ENCODE measurements at regions not wholly inside any gene's neighbourhood (a gene's known extent, or its start where the extent isn't known, plus 50 kb on each side); places are given as distances from the start of the nearest gene placed in this dataset.
"Not testable (repeated sequence)": the region's sequence is repeated elsewhere in the genome, so short reads cannot be mapped to it uniquely, and the experiment has no call there.

DNA sequence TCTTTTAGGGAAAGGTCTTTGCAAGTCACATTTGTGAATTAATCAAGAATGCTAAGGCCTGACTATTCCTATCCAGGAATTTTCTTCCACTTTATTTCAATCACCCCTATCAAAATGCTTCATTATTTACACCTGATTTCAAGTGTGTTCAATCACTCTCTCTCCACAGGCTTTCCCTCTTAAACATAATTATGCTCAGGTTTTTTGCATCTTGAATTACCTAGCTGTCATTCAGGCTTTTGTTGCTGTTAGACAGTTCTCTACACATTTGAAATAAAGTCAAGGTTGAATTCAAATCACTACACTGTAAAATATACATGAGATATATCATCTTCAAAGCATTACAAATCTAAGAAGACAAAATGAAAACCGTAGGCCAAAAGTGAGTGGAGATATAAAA lies 941.3 kb upstream of the SLITRK1 start:
- no peak for DNase-seq

DNA sequence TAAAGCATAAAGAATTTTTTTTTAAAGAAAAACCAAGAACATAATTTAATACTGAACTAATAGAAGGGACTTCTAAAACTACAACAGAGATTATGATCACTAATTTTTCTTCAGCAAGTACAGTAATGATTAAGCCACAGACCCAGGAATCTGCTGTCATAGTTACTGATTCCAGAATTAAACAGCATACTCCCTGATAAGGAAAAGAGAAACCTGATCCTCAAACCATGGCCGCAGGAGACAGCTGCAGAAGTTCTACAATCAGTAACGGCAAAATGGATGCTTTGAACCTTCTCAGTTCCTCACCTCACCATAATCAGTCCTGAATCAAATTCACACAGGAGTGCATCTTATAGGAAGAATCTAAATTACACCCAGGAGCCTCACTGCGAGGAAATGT lies 939.0 kb upstream of the SLITRK1 start:
- no peak for DNase-seq

DNA sequence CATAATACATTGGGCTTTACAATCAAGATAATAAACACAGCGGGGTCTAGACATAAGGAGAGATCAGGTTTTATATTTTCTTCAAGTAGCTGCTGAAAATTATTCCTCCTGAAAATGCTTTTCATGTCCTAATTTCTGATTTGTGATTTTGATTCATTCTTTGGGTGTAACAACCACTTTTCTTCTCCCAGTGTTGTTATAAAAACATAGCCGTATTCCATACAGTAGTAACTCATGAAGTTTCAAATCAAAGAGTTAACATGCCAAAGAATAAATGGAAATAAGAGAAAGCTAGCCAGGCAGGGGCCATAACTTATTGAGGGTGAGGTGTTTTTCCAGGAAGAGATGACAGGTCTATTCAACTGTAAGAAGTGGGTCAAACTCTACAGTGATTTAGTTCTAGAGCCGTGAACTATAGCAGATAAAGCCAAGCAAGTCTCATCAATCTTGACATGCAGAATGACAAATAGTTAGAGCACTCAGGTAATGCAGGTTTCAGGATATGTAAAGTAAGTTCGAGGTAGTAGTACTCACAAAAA lies 934.4 kb upstream of the SLITRK1 start:
- DNase-seq, result no peak

DNA sequence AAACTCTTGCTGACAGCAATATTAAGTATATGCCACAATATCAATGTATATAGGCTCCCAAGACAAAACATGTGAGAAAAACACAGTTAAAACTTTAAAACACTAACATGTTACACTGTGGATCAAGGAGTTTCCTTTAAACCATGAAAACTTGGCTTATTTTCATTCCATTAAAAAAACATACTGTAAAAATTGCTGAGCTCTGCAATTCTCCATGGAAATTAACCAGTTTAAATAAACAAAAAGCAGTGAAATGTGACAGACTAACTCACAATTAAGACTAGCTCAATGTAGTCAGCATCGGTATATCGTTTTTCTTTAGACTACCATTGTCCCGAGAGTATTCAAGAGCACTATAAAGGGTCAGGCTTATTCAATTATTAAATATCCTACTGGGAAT lies 930.5 kb upstream of the SLITRK1 start:
- DNase-seq, result no peak

DNA sequence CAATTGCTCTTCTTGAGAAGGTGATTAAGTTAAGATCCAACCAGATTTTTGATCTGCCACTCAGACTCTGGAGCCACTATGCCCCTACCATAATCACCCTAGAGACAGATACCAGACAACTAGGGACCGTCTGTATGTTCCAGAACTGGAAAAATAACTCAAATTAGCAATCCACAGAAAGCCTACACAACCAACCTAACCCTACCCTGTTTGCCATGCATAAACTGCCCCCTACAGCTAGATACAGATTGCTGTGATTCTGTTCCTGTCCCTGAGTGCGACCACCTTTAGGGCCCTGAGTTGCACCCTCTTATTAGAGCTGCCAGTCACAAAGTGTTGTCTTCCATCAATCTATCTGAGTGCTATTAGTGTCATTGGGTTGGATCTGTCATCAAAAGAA lies 929.8 kb upstream of the SLITRK1 start:
- DNase-seq, result no peak

GRCh38 chr13:84810781-84811180 lies 928.5 kb upstream of the SLITRK1 start:
- DNase-seq, result no peak

DNA sequence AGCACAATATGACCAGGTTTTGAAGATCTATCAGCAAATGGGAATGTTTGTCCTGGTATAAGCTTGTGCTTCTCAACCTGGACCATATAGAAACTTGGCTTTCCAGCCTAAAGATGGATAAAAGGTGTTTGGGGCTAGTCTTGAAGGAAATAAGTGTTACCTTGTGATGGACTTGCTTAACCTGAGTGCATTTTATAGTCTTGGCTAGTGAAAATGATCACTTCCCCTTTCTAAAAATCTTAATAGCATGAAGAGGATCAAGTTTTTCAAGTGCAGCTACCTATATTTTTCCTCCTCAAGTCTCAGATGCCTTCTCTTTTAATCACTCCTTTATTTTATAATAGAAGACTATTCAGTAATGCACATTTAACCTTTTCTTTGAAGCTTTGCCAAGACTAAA lies 919.8 kb upstream of the SLITRK1 start:
- DNase-seq, result no peak

- DNase-seq, result no peak
Observed at GRCh38 chr13:84784443-84785153, 902.3 kb upstream of the SLITRK1 start.

DNA sequence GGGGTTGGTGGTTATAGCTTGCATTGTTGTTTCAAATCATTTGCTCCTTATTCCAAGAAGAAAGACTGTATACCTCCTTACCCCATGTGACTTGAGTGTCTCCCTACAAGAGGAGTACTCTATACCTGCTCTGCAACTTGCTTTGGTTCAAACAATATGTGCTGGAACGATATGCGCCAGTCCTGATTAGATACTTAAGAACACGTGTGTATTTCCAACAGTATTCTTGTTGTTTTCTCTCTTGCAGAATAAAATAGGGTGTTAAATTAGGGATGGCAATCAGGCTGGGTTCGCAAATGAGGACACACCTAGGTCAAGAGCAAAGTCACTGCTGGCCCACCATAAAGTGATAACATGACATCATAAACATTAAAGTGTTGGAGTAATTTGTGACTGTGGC lies 895.0 kb upstream of the SLITRK1 start:
- DNase-seq, result no peak

DNA sequence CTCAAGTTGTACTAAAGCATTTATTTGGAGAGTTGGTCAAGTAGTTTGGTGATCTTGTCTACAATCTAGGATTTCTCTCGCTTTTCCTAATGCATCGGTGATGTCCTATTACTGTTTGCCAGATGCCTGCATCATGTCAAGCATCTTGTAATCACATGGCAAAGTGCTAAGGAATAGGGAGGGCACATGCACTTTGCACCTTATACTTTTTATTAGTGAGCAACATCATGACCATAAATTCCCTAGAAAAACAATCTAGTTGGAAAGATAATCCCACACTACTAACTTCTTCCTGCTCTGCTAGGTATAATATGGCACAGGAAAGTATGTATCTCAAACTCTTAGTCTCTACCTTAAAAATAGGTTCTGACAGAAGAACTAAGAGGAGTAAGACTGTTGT lies 894.3 kb upstream of the SLITRK1 start:
- no peak for DNase-seq

DNA sequence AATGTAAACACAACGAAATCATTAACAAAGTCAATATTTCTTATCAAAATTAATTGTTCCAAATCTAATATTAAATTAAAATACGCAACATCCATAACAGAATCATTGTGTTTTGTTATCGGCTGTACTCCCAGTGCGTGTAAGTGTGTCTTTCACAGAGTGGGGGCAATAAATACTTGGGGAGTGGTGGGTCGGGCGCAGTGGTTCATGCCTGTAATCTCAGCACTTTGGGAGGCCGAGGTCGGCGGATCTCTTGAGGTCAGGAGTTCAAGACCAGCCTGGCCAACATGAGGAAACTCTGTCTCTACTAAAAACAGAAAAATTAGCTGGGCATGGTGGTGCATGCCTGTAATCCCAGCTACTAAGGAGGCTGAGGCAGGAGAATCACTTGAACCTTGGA lies 893.6 kb upstream of the SLITRK1 start:
- not testable (repeated sequence) for DNase-seq

GRCh38 chr13:84774111-84774510 lies 891.8 kb upstream of the SLITRK1 start:
- DNase-seq, result no peak

- no peak for DNase-seq
Observed at GRCh38 chr13:84760956-84761355, 878.7 kb upstream of the SLITRK1 start.

DNA sequence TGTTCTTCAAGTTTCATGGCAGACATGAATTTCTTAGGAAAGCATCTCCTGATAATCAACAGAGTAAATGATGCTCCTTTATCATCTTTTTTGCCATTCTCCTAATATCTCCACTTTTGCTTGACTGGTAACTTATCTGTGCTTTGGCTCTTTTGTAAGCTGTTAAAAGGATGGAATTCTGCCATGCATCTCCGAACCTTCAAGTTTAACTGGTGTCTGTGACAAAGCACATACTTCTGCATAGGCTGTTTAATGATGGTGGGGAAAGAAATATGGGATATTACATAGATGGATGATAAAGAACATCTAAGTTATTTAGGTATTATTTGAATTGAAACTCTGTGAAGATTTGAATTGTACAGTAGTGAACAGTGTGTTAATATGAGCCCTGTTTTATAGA lies 866.9 kb upstream of the SLITRK1 start:
- DNase-seq, result no peak

DNA sequence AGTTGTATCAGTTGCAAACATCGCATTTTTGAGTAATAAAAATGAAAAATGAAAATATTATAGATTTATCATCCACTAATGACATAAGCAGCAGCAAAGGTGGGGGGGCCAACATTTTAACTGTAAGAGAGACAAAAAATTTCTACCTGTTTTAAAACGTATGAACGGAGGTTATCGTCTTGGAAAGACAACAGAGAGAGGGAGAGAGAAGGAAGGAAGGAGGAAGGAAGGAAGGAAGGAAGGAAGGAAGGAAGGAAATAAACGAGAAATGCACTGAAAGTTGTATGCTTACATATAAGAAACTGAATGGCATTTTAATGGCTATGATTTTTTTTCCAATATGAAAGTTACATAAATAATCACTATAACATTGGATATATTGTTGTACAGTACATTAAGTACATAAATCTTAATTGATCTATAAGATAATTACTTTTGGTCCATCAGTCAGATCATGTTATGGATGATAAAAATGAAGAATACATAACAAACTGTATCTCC lies 862.8 kb upstream of the SLITRK1 start:
- no peak for DNase-seq

DNA sequence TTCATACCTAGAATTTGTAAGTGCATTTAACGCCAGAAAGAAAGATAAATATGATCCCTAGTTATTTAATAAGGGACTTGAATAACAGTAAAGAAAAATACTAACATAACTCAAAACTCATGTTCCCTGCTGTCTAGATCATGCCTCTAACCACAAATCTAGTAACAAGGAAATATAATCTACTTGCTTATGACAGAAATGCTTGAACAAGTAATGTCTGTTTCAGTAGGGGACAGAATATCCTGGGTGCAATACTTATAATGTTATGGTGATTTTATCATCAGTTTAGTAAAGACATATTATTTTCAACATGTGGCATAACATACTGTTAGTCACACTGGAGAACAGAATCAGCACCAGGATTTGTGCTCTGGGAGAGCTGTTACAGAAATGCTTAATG lies 861.9 kb upstream of the SLITRK1 start:
- no peak for DNase-seq

- no peak for DNase-seq
Observed at GRCh38 chr13:84741253-84741652, 859.0 kb upstream of the SLITRK1 start.

- no peak for DNase-seq
Observed at GRCh38 chr13:84739021-84739420, 856.7 kb upstream of the SLITRK1 start.

GRCh38 chr13:84737661-84738060 lies 855.4 kb upstream of the SLITRK1 start:
- no peak for DNase-seq

DNA sequence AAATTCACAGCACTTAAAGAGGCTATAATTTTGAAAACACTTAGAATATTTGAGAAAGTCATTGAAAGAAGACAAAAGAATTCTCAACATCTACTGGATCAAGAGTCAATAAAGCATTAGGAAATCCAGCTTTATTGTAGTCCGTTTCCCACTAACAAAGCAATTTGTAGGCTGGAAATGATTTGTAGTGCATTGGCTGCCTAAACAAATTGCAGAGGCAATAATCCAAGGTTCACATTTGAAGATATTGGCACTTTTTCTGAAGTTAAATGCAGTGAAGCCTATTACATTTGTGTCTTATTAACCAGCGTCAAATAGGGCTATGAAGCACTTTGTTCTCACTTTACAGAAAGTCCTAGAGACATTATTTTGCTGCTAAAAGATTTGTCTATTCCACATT lies 848.1 kb upstream of the SLITRK1 start:
- DNase-seq, result no peak

GRCh38 chr13:84705982-84706710 lies 823.9 kb upstream of the SLITRK1 start:
- DNase-seq, result no peak

DNA sequence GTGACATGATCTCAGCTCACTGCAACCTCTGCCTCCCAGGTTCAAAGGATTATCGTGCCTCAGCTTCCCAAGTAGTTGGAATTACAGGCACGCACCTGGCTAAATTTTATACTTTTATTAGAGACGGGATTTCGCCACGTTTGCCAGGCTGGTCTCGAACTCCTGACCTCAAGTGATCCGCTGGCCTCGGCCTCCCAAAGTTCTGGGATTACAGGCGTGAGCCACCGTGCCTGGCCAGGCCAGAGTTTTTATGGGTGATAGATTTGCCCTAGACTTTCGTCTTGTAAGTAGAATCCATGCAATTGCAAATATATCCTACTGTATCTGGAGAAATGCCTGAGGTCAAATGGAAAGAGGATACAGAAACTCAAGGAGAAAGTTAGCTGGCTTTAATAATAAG lies 819.9 kb upstream of the SLITRK1 start:
- no peak for DNase-seq

GRCh38 chr13:84697591-84697990 lies 815.3 kb upstream of the SLITRK1 start:
- not testable (repeated sequence) for DNase-seq

DNA sequence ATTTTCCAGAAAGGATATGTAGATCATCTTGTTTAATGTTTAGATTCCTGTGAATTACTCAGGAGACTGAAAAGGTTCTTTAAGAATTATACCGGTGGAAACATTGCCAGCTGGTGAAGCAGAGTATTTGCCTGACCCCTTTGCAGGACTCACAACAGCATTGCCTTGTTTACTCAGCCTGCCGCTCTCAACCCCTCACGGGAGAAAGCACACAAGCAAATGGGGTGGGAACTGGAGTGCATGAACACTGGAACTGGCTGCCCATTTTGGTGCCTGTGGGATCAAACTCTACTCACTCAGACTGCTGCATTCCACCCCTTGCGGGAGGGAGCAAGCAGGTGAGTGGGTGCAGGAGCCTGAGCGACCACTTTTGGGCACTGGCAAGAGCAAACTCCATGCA lies 804.7 kb upstream of the SLITRK1 start:
- no peak for DNase-seq

Data from NCI-H1048 (cell line).